HPDE6-E6E7 (cell line): ENCODE measurements at regions not wholly inside any gene's neighbourhood (a gene's known extent, or its start where the extent isn't known, plus 50 kb on each side); places are given as distances from the start of the nearest gene placed in this dataset.

Experiments used
- DNase-seq: peaks from one replicate; pipeline ENCODE4 v3.0.0; 2011; ENCODE audit warnings: missing footprints; ENCODE audit errors: extremely low spot score

GRCh38 chr5:82363524-82363923, 85.4 kb upstream of the RPS23 start:
- no peak for DNase-seq

GRCh38 chr5:82362636-82363035, 84.5 kb upstream of the RPS23 start:
- no peak for DNase-seq

- DNase-seq: no peak
These were observed 81.9 kb upstream of the RPS23 start for GRCh38 chr5:82360022-82360421.

GRCh38 chr5:82359272-82359671, 81.1 kb upstream of the RPS23 start:
- DNase-seq: no peak

GRCh38 chr5:82358457-82358856, 80.3 kb upstream of the RPS23 start:
- DNase-seq: no peak

- peak; percentile 84 for DNase-seq
These were observed 78.9 kb upstream of the RPS23 start for GRCh38 chr5:82356808-82357671.

GRCh38 chr5:82356021-82356420, 77.9 kb upstream of the RPS23 start:
- DNase-seq: no peak

- DNase-seq: no peak
These were observed 77.3 kb upstream of the RPS23 start for GRCh38 chr5:82355496-82355895.

- DNase-seq: no peak
These were observed 76.9 kb upstream of the RPS23 start for GRCh38 chr5:82355053-82355452.

GRCh38 chr5:82354543-82354942, 76.4 kb upstream of the RPS23 start:
- no peak for DNase-seq

- no peak for DNase-seq
These were observed 75.4 kb upstream of the RPS23 start for GRCh38 chr5:82353522-82353921.

- DNase-seq: no peak
These were observed 74.1 kb upstream of the RPS23 start for GRCh38 chr5:82352146-82352791.

GRCh38 chr5:82351754-82352145, 73.6 kb upstream of the RPS23 start:
- peak; percentile 49 for DNase-seq

- no peak for DNase-seq
These were observed 73.1 kb upstream of the RPS23 start for GRCh38 chr5:82351297-82351696.

- no peak for DNase-seq
These were observed 71.5 kb upstream of the RPS23 start for GRCh38 chr5:82349652-82350051.

GRCh38 chr5:82348784-82349425, 70.8 kb upstream of the RPS23 start:
- no peak for DNase-seq

- no peak for DNase-seq
These were observed 69.2 kb upstream of the RPS23 start for GRCh38 chr5:82347201-82347865.

GRCh38 chr5:82346399-82347165, 68.4 kb upstream of the RPS23 start:
- no peak for DNase-seq

- DNase-seq: no peak
These were observed 67.0 kb upstream of the RPS23 start for GRCh38 chr5:82345108-82345507.

- no peak for DNase-seq
These were observed 63.2 kb upstream of the RPS23 start for GRCh38 chr5:82341325-82341724.

- no peak for DNase-seq
These were observed 62.6 kb upstream of the RPS23 start for GRCh38 chr5:82340799-82341198.

GRCh38 chr5:82339792-82340191, 61.6 kb upstream of the RPS23 start:
- no peak for DNase-seq
